ENCODE measurements at regions not wholly inside any gene's neighbourhood (a gene's known extent, or its start where the extent isn't known, plus 50 kb on each side); places are given as distances from the start of the nearest gene placed in this dataset.

- TF ChIP-seq REST (IDR thresholded peaks at IDR 0.05; ENCODE audit: low read depth): no peak
- TF ChIP-seq MAX (IDR thresholded peaks at IDR 0.05): no peak
- TF ChIP-seq YY1 (IDR thresholded peaks at IDR 0.05; ENCODE audit: low read depth): no peak
- TF ChIP-seq USF1 (IDR thresholded peaks at IDR 0.05): no peak
Measured at GRCh38 chr18:66873899-66874298, 270.0 kb upstream of the CDH19 start.
